ENCODE measurements at regions not wholly inside any gene's neighbourhood (a gene's known extent, or its start where the extent isn't known, plus 50 kb on each side); places are given as distances from the start of the nearest gene placed in this dataset.

- DNase-seq = peak; percentile 65
These were observed 345.0 kb downstream of the REEP3 start for GRCh38 chr10:63866075-63866746.

GRCh38 chr10:63866747-63867140, 345.5 kb downstream of the REEP3 start:
- DNase-seq = no peak

DNA sequence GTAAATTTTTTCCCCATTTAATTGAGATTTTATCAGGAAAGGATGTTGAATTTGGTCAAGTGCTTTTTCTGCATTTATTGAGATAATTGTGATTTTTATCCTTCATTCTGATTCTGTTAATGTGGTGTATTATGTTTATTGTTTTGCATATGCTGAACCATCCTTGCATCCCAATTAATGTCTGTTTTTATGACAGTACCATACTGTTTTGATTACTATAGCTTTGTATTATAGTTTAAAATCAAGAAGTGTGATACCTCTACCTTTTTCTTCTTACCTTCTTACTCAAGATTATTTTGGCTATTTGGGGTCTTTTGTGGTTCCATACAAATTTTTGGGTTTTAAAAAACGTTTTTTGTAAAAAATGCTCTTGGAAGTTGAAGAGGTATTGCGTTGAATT, 357.2 kb downstream of the REEP3 start:
- DNase-seq = no peak

GRCh38 chr10:63883861-63884260, 362.7 kb downstream of the REEP3 start:
- DNase-seq = no peak

DNA sequence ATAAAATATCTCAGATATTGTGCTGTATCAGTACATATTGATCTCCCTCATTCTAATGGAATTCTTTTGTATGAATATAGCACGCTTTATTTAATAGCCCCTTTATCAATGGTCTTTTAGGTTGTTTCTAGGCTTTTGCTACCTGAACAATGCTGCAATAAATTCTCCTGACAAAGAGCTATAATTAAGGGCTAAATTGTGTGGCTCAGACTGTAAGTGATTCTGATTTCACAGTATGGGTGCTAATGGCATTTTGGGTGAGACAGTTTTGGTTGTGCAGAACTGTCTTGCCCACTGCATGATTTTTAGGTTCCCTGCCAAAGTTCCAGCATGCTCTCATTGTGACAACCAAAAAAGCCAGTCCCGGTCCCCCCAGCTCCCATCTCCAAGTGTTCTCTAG, 363.2 kb downstream of the REEP3 start:
- no peak for DNase-seq

DNA sequence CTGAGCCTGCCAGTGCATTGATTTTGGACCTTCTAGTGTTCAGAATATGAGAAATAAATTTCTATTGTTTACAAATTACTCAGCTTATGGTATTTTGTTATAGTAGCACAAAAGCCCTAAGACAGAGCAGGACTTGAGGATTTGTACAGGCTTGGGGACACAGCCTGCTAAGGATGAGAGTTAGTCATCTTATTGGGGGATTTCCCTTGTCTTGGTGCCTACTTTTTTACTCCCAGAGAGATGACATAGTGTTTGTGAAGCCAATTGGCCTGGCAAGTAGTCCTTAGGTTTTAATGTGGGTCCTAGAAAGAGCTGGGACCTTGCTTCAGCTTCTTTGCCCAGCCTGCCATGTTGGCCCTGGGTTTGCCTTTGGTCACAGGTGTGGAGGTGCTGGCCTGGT, 364.0 kb downstream of the REEP3 start:
- no peak for DNase-seq

GRCh38 chr10:63886281-63887022, 365.3 kb downstream of the REEP3 start:
- DNase-seq = no peak

GRCh38 chr10:63887023-63887589, 365.9 kb downstream of the REEP3 start:
- DNase-seq = no peak

DNA sequence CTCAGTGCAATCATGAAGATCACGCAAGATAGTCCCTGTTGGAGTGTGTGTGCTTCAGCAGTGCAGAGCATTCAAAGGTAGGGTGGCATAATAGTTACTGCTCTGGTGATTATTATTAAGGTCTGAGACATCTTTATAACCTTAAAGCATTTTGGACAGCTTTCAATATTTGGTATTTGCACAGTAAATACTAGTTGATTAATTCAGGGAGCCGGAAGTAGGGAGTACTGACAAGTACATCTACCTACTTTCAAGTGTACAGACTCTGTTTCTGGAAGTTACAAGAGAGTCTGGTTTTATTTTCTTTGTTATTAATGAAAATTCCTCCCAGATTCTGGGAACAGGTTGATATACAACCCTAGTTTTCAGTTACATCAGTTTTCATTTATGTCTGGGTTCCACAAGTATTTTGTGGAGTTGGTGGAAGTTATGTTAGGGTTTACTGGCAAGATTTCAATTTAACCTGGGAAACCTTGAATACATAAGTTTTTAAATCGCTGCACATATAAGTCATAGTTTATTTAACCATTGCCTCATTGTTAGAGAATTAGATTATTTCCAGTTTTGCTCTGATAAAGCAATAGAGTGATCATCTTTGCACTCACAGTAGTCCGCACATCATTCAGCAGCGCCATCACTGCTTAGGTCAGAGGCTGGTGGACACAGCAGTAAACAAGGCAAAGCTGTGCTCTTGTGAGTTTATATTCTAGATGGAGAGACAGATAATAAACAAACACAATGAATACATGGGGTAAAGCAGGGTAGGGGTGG, 366.6 kb downstream of the REEP3 start:
- no peak for DNase-seq

- no peak for DNase-seq
These were observed 368.6 kb downstream of the REEP3 start for GRCh38 chr10:63889803-63890202.

DNA sequence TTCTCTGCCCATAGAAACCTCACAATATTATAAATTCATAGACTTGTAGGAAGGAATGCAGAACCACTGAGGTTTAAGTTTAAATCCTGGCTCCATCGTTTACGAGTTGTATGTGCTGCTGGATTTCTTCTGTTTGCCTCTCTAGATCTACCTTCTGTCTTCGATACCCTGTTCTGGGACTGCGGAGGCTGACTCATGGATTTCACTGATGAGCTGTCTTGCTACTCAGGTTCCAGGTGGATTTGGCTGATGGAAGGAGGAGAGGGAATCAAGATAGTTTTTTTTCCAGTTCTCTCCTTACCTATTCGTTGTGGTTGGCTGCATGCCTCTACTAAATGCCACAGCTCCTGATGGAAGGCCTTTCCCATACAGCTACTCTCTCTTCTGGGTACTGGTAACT, 375.8 kb downstream of the REEP3 start:
- DNase-seq = no peak

DNA sequence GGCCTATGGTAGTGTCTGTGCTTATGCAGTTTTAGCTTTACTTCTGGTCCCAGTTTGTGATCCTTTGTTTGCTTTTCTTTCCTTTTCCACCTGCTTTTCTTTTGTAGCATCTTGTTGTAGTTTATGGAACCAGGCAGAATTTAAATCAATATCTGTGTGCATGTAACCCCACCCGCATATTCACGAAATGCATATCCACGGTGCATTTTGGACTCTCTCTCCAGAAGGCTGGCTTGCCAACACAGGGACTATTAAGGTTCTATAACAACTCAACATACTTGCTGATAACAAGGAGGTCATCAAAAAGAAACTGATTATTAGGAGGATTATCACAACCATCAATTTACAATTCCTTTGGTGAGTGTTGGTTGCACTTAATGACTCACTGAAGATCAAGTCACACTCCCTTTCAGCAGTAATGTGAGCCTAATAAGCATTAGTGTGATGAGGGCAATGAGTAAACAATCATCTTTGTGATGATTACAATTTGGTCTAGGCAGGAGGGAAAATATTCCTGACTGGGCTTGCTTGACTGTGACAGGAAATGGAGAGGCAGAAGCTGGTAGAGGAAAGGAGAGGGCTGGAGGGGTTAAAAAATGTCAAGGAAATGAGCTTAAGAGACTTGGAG, 378.6 kb downstream of the REEP3 start:
- no peak for DNase-seq

DNA sequence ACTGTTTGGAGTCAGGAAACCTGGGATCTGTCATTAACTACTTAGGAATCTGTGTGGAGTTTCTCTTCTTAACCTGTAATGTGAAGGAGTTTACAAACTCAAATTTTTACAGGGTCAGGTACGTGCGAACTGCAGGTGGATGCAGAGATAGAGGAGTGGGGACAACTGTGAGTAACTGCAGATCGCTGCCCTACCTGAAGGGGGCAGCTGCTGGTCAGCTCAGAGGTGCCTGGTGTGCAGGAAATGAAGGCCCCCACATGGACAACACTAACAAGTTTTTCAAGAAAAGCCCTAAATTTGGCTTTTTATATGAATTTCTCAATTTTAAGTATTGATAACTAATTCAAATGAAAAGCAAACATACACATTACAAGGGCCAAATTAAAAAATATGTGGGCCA, 380.0 kb downstream of the REEP3 start:
- DNase-seq = no peak

- DNase-seq = no peak
These were observed 380.7 kb downstream of the REEP3 start for GRCh38 chr10:63901881-63902280.

- no peak for DNase-seq
These were observed 389.6 kb downstream of the REEP3 start for GRCh38 chr10:63910806-63911205.

DNA sequence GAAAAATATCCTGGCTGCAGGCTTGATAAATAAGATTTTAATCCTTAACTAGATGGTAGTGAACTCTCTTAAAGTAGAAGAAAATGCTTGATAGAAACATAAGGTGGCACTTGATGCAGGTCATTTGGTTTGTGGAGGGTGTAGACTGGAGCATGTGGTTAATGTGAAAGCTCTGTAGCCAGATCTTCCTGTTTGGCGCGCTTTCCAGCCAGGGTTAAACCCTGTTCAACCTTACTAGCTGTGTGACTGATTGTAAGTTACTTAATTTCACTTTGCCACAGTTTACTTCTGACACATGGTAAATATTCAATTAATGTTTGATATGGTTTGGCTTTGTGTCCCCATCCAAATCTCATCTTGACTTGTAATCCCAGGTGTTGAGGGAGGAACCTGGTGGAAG, 394.0 kb downstream of the REEP3 start:
- no peak for DNase-seq

GRCh38 chr10:63917363-63917762, 396.2 kb downstream of the REEP3 start:
- DNase-seq = no peak

- no peak for DNase-seq
These were observed 398.5 kb downstream of the REEP3 start for GRCh38 chr10:63919575-63920279.

DNA sequence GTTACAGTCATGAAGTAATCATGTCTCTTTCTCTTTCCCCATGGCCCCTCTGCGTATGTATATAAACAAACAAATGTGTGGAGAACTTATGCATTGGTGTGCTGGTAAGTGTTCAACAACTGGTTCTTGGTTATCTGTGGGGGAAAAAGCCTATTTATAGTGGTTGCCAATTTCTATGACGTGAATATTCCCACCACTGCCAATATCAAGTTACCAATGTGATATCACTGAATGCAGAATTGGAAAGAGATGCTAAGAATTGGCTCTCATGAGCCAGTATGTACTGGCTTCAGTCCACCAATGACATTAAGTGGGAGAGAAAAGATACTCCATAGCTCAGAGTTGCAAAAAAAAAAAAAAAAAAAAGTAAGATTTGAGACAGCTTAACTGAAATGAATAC, 399.7 kb downstream of the REEP3 start:
- DNase-seq = no peak

DNA sequence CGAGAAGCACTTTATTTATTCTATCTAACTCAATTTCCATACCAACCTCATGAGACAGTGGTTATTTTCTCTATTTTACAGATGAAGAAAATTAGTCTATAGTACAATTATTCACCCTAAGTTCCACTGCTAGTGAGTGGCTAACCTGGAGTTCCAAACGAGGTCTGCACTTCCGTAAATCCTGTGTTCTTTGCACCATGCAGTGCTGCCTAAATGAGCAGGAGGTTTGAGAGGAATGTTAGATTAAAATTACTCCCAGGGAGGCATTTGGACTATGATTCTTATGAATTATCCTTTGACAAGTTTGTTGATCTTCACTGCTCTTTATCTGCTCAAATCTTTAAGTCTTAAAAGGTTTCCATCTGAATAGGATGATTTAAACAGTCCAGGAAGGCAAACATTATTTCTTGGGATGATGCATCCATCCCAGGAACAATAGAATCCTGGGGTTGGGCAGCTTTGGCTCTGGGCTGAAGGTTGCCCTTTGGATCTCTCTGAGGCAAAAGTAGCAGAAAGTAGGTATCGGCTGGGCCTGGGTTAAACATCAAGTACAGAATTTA, 400.8 kb downstream of the REEP3 start:
- DNase-seq = no peak

DNA sequence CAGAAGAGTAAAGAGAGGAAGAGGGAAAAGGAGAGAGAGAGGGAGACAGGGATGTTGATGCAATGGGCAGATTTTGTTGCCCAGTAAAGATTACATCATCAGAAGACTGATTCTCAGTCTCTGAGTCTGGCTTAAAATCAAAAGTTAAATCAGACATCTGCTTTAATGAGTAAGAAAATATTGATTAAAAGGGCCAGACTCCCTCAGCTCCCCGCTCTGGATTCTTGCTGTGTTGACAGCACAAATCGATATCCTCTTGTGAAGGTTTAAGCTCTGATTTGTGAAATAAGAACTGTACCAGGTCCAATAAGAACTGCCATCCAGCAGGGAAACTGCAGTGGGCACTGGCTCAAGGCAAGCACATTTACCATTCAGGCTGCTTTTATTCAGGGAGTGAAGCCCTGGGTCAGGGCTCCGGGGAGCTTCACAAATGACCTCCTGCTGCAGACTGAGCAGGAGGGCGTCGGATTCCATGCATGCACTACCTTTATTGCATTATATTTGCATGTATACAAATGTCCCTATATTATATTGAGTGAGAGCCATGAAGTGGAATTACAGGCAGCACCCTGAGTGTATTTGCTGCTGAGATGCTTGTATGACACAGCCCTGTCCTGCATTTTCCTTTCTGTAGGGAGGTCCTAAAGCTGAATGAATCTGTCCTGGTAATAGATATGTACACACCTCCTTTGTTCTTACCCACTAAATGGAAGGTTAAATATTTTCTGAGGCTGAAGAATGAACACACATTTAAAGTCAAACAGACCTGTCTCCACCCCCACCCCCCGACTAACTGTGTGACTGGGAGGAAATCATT, 401.5 kb downstream of the REEP3 start:
- no peak for DNase-seq

Measured in activated CD8-positive, alpha-beta memory T cell treated with anti-CD3 and anti-CD28 coated beads, Interleukin-2, amount 50 U/mL, for 48 hours (primary cell).